ENCODE measurements at regions not wholly inside any gene's neighbourhood (a gene's known extent, or its start where the extent isn't known, plus 50 kb on each side); places are given as distances from the start of the nearest gene placed in this dataset.

GRCh38 chr4:34800953-34801352, 1443.4 kb downstream of the ARAP2 start:
- peaks cover 0 to 4% (median 0%) of the 10 kb centered on the region in 4 donors for H3K9me3 ChIP-seq

DNA sequence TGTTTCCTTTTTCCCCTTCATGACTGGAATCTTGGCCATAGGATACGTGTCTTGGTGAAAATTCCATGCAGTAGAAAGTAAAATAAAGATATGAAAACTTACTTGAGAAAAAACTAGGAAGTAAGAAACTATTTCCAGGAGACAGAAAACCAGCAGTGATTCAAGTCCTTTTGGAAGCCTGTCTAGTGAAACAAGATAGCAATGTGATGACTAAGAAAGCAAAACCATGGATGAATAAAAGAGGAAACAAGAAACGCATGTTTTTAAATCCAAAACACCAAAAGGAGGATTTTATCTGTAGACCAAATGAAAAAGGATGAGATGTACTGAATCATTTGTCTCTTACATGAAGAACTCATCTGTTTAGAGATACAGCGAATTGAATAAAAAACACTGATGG, 1430.0 kb downstream of the ARAP2 start:
- Histone ChIP-seq H3K27ac (no peak overlapping the region), H3K27me3 (no peaks in the 10 kb centered on the region), H3K4me1 (no peaks in the 10 kb centered on the region), H3K9me3 (peaks cover 0 to 6% (median 0%) of the 10 kb centered on the region in 4 donors), H3K36me3 (no peaks in the 10 kb centered on the region), H3K4me3 (no peak overlapping the region)
- 81 to 82% methylated on average over 3 of the region's 3 CpGs for WGBS, 2 donors
- DNase-seq (ENCODE audit: low spot score in 2 of 2): no peak
- TF ChIP-seq POLR2A (IDR thresholded peaks at IDR 0.05) (no peak), EP300 (IDR thresholded peaks at IDR 0.05) (no peak)
- TF ChIP-seq, protein P1, sequence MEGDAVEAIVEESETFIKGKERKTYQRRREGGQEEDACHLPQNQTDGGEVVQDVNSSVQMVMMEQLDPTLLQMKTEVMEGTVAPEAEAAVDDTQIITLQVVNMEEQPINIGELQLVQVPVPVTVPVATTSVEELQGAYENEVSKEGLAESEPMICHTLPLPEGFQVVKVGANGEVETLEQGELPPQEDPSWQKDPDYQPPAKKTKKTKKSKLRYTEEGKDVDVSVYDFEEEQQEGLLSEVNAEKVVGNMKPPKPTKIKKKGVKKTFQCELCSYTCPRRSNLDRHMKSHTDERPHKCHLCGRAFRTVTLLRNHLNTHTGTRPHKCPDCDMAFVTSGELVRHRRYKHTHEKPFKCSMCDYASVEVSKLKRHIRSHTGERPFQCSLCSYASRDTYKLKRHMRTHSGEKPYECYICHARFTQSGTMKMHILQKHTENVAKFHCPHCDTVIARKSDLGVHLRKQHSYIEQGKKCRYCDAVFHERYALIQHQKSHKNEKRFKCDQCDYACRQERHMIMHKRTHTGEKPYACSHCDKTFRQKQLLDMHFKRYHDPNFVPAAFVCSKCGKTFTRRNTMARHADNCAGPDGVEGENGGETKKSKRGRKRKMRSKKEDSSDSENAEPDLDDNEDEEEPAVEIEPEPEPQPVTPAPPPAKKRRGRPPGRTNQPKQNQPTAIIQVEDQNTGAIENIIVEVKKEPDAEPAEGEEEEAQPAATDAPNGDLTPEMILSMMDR (IDR thresholded peaks at IDR 0.05): no peak

More at GRCh38 chr4:34800953-34801352, 1443.4 kb downstream of the ARAP2 start:
- no peaks in the 10 kb centered on the region for H3K27me3 ChIP-seq
- no peaks in the 10 kb centered on the region for H3K4me1 ChIP-seq
- 90 to 95% methylated on average over 1 of the region's 1 CpG for WGBS, 2 donors
- H3K36me3 ChIP-seq: no peaks in the 10 kb centered on the region
- H3K4me3 ChIP-seq: no peak overlapping the region
- TF ChIP-seq, protein P1 (IDR thresholded peaks at IDR 0.05): no peak
- no peak for TF ChIP-seq POLR2A (IDR thresholded peaks at IDR 0.05)
- DNase-seq (ENCODE audit: low spot score in 2 of 2): no peak
- H3K27ac ChIP-seq: no peak overlapping the region

- H3K27me3 ChIP-seq: no peaks in the 10 kb centered on the region
- TF ChIP-seq POLR2A (IDR thresholded peaks at IDR 0.05) (no peak), EP300 (IDR thresholded peaks at IDR 0.05) (no peak)
- TF ChIP-seq, protein P1 (IDR thresholded peaks at IDR 0.05): no peak
- no peaks in the 10 kb centered on the region for H3K9me3 ChIP-seq
- H3K4me3 ChIP-seq: no peak overlapping the region
- no peak overlapping the region for H3K27ac ChIP-seq
- no peaks in the 10 kb centered on the region for H3K4me1 ChIP-seq
- no peaks in the 10 kb centered on the region for H3K36me3 ChIP-seq
- DNase-seq (ENCODE audit: low spot score in 2 of 2): no peak
Observed at GRCh38 chr4:34824515-34824914, 1419.8 kb downstream of the ARAP2 start.

- TF ChIP-seq POLR2A (IDR thresholded peaks at IDR 0.05): no peak
- TF ChIP-seq, protein P1 (IDR thresholded peaks at IDR 0.05): no peak
- TF ChIP-seq EP300 (IDR thresholded peaks at IDR 0.05): no peak
- WGBS, 2 donors: 90 to 93% methylated on average over 4 to 5 of the region's 5 CpGs
- no peaks in the 10 kb centered on the region for H3K9me3 ChIP-seq
- H3K4me1 ChIP-seq: no peaks in the 10 kb centered on the region
- no peaks in the 10 kb centered on the region for H3K36me3 ChIP-seq
- H3K27ac ChIP-seq: no peak overlapping the region
- DNase-seq (ENCODE audit: low spot score in 2 of 2): no peak
- no peak overlapping the region for H3K4me3 ChIP-seq
- no peaks in the 10 kb centered on the region for H3K27me3 ChIP-seq
Observed at GRCh38 chr4:34826660-34827059, 1417.7 kb downstream of the ARAP2 start.

- Histone ChIP-seq H3K27ac (no peak overlapping the region), H3K4me3 (no peak overlapping the region), H3K9me3 (no peaks in the 10 kb centered on the region), H3K36me3 (no peaks in the 10 kb centered on the region), H3K27me3 (no peaks in the 10 kb centered on the region), H3K4me1 (no peaks in the 10 kb centered on the region)
- TF ChIP-seq POLR2A (IDR thresholded peaks at IDR 0.05) (no peak), EP300 (IDR thresholded peaks at IDR 0.05) (no peak)
- TF ChIP-seq, protein P1 (IDR thresholded peaks at IDR 0.05): no peak
- DNase-seq (ENCODE audit: low spot score in 2 of 2): no peak
Observed at GRCh38 chr4:34845926-34846325, 1398.4 kb downstream of the ARAP2 start.
